ENCODE measurements at regions not wholly inside any gene's neighbourhood (a gene's known extent, or its start where the extent isn't known, plus 50 kb on each side); places are given as distances from the start of the nearest gene placed in this dataset.

- DNase-seq, result peak; percentile 59
Observed at GRCh38 chr12:20220339-20220738, 148.0 kb upstream of the PDE3A start.

- DNase-seq, result no peak
Observed at GRCh38 chr12:20232931-20233675, 135.2 kb upstream of the PDE3A start.

- DNase-seq, result no peak
Observed at GRCh38 chr12:20234474-20234873, 133.9 kb upstream of the PDE3A start.

- DNase-seq, result no peak
Observed at GRCh38 chr12:20237091-20237490, 131.2 kb upstream of the PDE3A start.

- DNase-seq, result no peak
Observed at GRCh38 chr12:20245491-20245890, 122.8 kb upstream of the PDE3A start.

- no peak for DNase-seq
Observed at GRCh38 chr12:20248646-20249045, 119.7 kb upstream of the PDE3A start.

GRCh38 chr12:20250761-20251160 lies 117.6 kb upstream of the PDE3A start:
- DNase-seq, result no peak

- no peak for DNase-seq
Observed at GRCh38 chr12:20257311-20257710, 111.0 kb upstream of the PDE3A start.

- DNase-seq, result no peak
Observed at GRCh38 chr12:20259786-20260185, 108.6 kb upstream of the PDE3A start.

- DNase-seq, result no peak
Observed at GRCh38 chr12:20260851-20261250, 107.5 kb upstream of the PDE3A start.

- no peak for DNase-seq
Observed at GRCh38 chr12:20262119-20262518, 106.2 kb upstream of the PDE3A start.

- DNase-seq, result no peak
Observed at GRCh38 chr12:20264026-20264425, 104.3 kb upstream of the PDE3A start.

- DNase-seq, result no peak
Observed at GRCh38 chr12:20264608-20265114, 103.7 kb upstream of the PDE3A start.

- DNase-seq, result no peak
Observed at GRCh38 chr12:20268121-20268732, 100.1 kb upstream of the PDE3A start.

GRCh38 chr12:20268771-20269170 lies 99.6 kb upstream of the PDE3A start:
- DNase-seq, result peak; percentile 2

GRCh38 chr12:20269337-20270067 lies 98.8 kb upstream of the PDE3A start:
- DNase-seq, result no peak

GRCh38 chr12:20270557-20270956 lies 97.8 kb upstream of the PDE3A start:
- no peak for DNase-seq

- DNase-seq, result no peak
Observed at GRCh38 chr12:20272161-20272560, 96.2 kb upstream of the PDE3A start.

- no peak for DNase-seq
Observed at GRCh38 chr12:20272801-20273200, 95.5 kb upstream of the PDE3A start.

GRCh38 chr12:20274008-20274407 lies 94.3 kb upstream of the PDE3A start:
- DNase-seq, result no peak

- no peak for DNase-seq
Observed at GRCh38 chr12:20278276-20278675, 90.1 kb upstream of the PDE3A start.

GRCh38 chr12:20280515-20280914 lies 87.8 kb upstream of the PDE3A start:
- peak; percentile 13 for DNase-seq

GRCh38 chr12:20282401-20282800 lies 85.9 kb upstream of the PDE3A start:
- no peak for DNase-seq

- DNase-seq, result no peak
Observed at GRCh38 chr12:20283482-20283881, 84.9 kb upstream of the PDE3A start.
